GM12878 (cell line): ENCODE measurements at regions not wholly inside any gene's neighbourhood (a gene's known extent, or its start where the extent isn't known, plus 50 kb on each side); places are given as distances from the start of the nearest gene placed in this dataset.

Experiments used
- CBFB ChIP-seq: IDR thresholded peaks from 2 replicates; pipeline ENCODE4 v1.6.1; 2016; ENCODE audit warnings: antibody characterized with exemption, low read depth
- CEBPZ ChIP-seq: fragments of 150-350 bp; IDR thresholded peaks from 2 replicates; pipeline ENCODE4 v1.6.1; 2016; ENCODE audit warnings: low read depth, low read length
- CHD2 ChIP-seq: IDR thresholded peaks from 2 replicates; pipeline ENCODE4 v1.6.1; 2011; ENCODE audit warnings: low read depth, low read length, improper control_type of control experiment, borderline replicate concordance
- FOXK2 ChIP-seq: fragments of 450-650 bp; IDR thresholded peaks from 2 replicates; pipeline ENCODE4 v1.6.1; 2017; ENCODE audit warnings: mild to moderate bottlenecking, moderate library complexity
- NFXL1 ChIP-seq: fragments of 450-650 bp; IDR thresholded peaks from 2 replicates; pipeline ENCODE4 v1.6.1; 2017; ENCODE audit warnings: antibody characterized with exemption, mild to moderate bottlenecking, borderline replicate concordance
- REST ChIP-seq: IDR thresholded peaks from 2 replicates; pipeline ENCODE4 v1.6.1; 2012; ENCODE audit warnings: mild to moderate bottlenecking, low read depth, low read length
- SMC3 ChIP-seq: IDR thresholded peaks from 2 replicates; pipeline ENCODE4 v1.6.1; 2011; ENCODE audit warnings: low read length, improper control_type of control experiment, borderline replicate concordance
- STAT3 ChIP-seq: IDR thresholded peaks from 2 replicates; pipeline ENCODE4 v1.6.1; 2011; ENCODE audit warnings: low read depth, low read length, improper control_type of control experiment
- YY1 ChIP-seq: IDR thresholded peaks from 2 replicates; pipeline ENCODE4 v1.6.1; 2011; ENCODE audit warnings: low read depth, mild to moderate bottlenecking, low read length
- ZNF274 ChIP-seq: IDR thresholded peaks from one replicate; pipeline ENCODE4 v1.8.0; 2011; ENCODE audit not compliant: insufficient read length, insufficient read depth
- TF ChIP-seq, protein P1 (sequence below): IDR thresholded peaks from 2 replicates; pipeline ENCODE4 v1.6.1; 2011; ENCODE audit warnings: mild to moderate bottlenecking, low read depth, low read length, moderate library complexity; ENCODE audit not compliant: insufficient replicate concordance
- TF ChIP-seq, protein P2 (sequence below): IDR thresholded peaks from 2 replicates; pipeline ENCODE4 v1.6.1; 2012; ENCODE audit warnings: low read depth, low read length, improper control_type of control experiment

DNA sequence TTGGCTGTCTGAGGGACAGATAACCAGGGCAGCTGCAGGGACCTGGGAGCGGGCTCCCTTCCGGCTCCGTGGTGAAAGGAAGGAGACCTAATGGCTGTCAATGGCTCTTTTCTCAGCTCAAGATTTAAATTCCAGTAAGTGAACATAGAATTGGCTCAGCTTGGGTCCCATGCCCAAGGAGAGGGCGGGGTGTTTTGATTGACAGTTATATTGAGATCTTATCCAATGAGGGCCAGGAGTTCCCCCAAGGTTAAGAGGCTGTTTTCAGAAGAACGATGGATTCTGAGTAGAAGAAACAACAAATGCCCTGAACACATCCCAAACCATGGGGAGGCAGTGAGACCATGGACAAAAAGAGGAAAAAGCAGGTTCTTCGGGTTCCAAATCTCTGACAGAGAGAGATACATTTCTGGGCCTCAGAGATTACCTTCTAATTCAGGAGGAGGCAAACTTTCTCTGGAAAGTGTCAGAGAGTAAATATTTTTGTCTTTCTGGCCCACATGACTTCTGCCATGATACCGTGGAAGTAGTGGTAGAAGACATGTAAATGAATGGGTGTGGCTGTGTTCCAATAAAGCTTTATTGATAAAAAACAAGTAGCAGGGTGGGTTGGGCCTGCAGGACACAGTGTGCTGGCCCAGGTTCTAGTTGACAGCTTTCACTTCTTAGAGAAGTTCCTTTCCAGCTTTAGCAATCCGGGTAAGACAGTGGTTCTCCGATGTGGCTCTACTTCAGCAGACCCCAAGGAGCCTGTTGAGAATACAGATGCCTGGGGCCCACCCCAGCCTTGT is 219.6 kb downstream of the RPS24 start:
- no peak for TF ChIP-seq REST
- TF ChIP-seq, protein P1, sequence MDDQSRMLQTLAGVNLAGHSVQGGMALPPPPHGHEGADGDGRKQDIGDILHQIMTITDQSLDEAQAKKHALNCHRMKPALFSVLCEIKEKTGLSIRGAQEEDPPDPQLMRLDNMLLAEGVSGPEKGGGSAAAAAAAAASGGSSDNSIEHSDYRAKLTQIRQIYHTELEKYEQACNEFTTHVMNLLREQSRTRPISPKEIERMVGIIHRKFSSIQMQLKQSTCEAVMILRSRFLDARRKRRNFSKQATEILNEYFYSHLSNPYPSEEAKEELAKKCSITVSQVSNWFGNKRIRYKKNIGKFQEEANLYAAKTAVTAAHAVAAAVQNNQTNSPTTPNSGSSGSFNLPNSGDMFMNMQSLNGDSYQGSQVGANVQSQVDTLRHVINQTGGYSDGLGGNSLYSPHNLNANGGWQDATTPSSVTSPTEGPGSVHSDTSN = no peak
- no peak for TF ChIP-seq CBFB
- TF ChIP-seq, protein P2, sequence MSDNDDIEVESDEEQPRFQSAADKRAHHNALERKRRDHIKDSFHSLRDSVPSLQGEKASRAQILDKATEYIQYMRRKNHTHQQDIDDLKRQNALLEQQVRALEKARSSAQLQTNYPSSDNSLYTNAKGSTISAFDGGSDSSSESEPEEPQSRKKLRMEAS = no peak
- no peak for TF ChIP-seq YY1
- TF ChIP-seq SMC3 = no peak
- TF ChIP-seq CHD2 = no peak
- TF ChIP-seq STAT3 = no peak
- no peak for TF ChIP-seq NFXL1
- TF ChIP-seq ZNF274 = no peak
- TF ChIP-seq CEBPZ = no peak
- TF ChIP-seq FOXK2 = no peak
